CMK (cell line): ENCODE measurements at regions not wholly inside any gene's neighbourhood (a gene's known extent, or its start where the extent isn't known, plus 50 kb on each side); places are given as distances from the start of the nearest gene placed in this dataset.
"Not testable (repeated sequence)": the region's sequence is repeated elsewhere in the genome, so short reads cannot be mapped to it uniquely, and the experiment has no call there.

Experiments
- DNase-seq: peaks from one replicate; pipeline ENCODE4 v3.0.0-alpha.2; 2010; ENCODE audit warnings: low read depth

- no peak for DNase-seq
These were observed 131.0 kb upstream of the OLIG3 start for GRCh38 chr6:137625100-137625661.

- DNase-seq, result no peak
These were observed 131.6 kb upstream of the OLIG3 start for GRCh38 chr6:137625808-137626207.

- DNase-seq, result no peak
These were observed 136.5 kb upstream of the OLIG3 start for GRCh38 chr6:137630666-137631065.

GRCh38 chr6:137631323-137631722, 137.1 kb upstream of the OLIG3 start:
- no peak for DNase-seq

GRCh38 chr6:137634177-137634576, 140.0 kb upstream of the OLIG3 start:
- DNase-seq, result not testable (repeated sequence)

GRCh38 chr6:137637121-137637520, 142.9 kb upstream of the OLIG3 start:
- no peak for DNase-seq

GRCh38 chr6:137638926-137639706, 144.9 kb upstream of the OLIG3 start:
- no peak for DNase-seq

- DNase-seq, result no peak
These were observed 145.9 kb upstream of the OLIG3 start for GRCh38 chr6:137640086-137640485.

- DNase-seq, result peak; percentile 21
These were observed 147.4 kb upstream of the OLIG3 start for GRCh38 chr6:137641474-137642077.

- not testable (repeated sequence) for DNase-seq
These were observed 149.0 kb upstream of the OLIG3 start for GRCh38 chr6:137643210-137643609.

GRCh38 chr6:137643644-137644043, 149.4 kb upstream of the OLIG3 start:
- DNase-seq, result not testable (repeated sequence)

- no peak for DNase-seq
These were observed 151.7 kb upstream of the OLIG3 start for GRCh38 chr6:137645850-137646249.

- DNase-seq, result no peak
These were observed 152.3 kb upstream of the OLIG3 start for GRCh38 chr6:137646484-137646883.

- no peak for DNase-seq
These were observed 153.7 kb upstream of the OLIG3 start for GRCh38 chr6:137647762-137648447.

- DNase-seq, result no peak
These were observed 156.5 kb upstream of the OLIG3 start for GRCh38 chr6:137650720-137651119.

GRCh38 chr6:137651178-137651577, 157.0 kb upstream of the OLIG3 start:
- no peak for DNase-seq

GRCh38 chr6:137651591-137652335, 157.6 kb upstream of the OLIG3 start:
- DNase-seq, result no peak

GRCh38 chr6:137652961-137653705, 158.9 kb upstream of the OLIG3 start:
- DNase-seq, result no peak

- no peak for DNase-seq
These were observed 159.5 kb upstream of the OLIG3 start for GRCh38 chr6:137653706-137654059.

GRCh38 chr6:137654365-137654981, 160.3 kb upstream of the OLIG3 start:
- DNase-seq, result no peak

- DNase-seq, result no peak
These were observed 161.1 kb upstream of the OLIG3 start for GRCh38 chr6:137655291-137655690.
